ENCODE measurements at regions not wholly inside any gene's neighbourhood (a gene's known extent, or its start where the extent isn't known, plus 50 kb on each side); places are given as distances from the start of the nearest gene placed in this dataset.

- TF ChIP-seq NFE2L1 (tag; IDR thresholded peaks at IDR 0.05; ENCODE audit: borderline replicate concordance, low read depth) (no peak), DEAF1 (CRISPR knock-in tag; IDR thresholded peaks at IDR 0.05) (no peak), STAT5B (CRISPR knock-in tag; IDR thresholded peaks at IDR 0.05) (no peak), TCF3 (CRISPR knock-in tag; IDR thresholded peaks at IDR 0.05) (no peak), POLR2A (conservative IDR thresholded peaks at IDR 0.05) (no peak), MAFK (IDR thresholded peaks at IDR 0.05; ENCODE audit: low read length) (no peak), IFI16 (CRISPR knock-in tag; IDR thresholded peaks at IDR 0.05) (no peak), PTTG1 (tag; IDR thresholded peaks at IDR 0.05; ENCODE audit: low read depth) (no peak), ZNF639 (CRISPR knock-in tag; conservative IDR thresholded peaks at IDR 0.05 in 1 of 2, IDR thresholded peaks at IDR 0.05 in 1 of 2) (no peak), TBL1XR1 (IDR thresholded peaks at IDR 0.05; ENCODE audit: low read length in 2 of 2) (no peak), SP1 (CRISPR knock-in tag; IDR thresholded peaks at IDR 0.05) (no peak), ZC3H4 (CRISPR knock-in tag; IDR thresholded peaks at IDR 0.05; ENCODE audit: borderline replicate concordance) (no peak), GATA2 (CRISPR knock-in tag; IDR thresholded peaks at IDR 0.05) (no peak)
Observed at GRCh38 chr3:22700876-22701275, 502.3 kb upstream of the UBE2E2 start.
